Natural killer cell (primary cell): ENCODE measurements at regions not wholly inside any gene's neighbourhood (a gene's known extent, or its start where the extent isn't known, plus 50 kb on each side); places are given as distances from the start of the nearest gene placed in this dataset.

Experiments
- ATAC-seq, 3 donors: fragments of 150-1000 bp in 2 of 3; fragments of 200-7000 bp in 1 of 3; cut with Tn5 transposase; 1 replicate in 1 of 3; 2 replicates in 2 of 3; pipeline ENCODE4 v1.10.0; 2021; ENCODE audit warnings: mild to moderate bottlenecking in 2 of 3, moderate library complexity in 2 of 3
- DNase-seq, 2 donors: peaks; one replicate each; pipeline versions ENCODE4 v3.0.0 to v3.0.0-alpha.2; 2013 to 2021; ENCODE audit warnings: mixed read lengths in 1 of 2
- H3K27ac ChIP-seq: one replicate; pipeline ENCODE4 v1.5.1; 2013; ENCODE audit warnings: mild to moderate bottlenecking, low read length
- H3K27me3 ChIP-seq: one replicate; pipeline ENCODE4 v1.6.1; 2013; ENCODE audit warnings: low read length; ENCODE audit not compliant: control insufficient read depth, insufficient read depth
- H3K36me3 ChIP-seq: one replicate; pipeline ENCODE4 v1.6.1; 2013; ENCODE audit warnings: low read length; ENCODE audit not compliant: control insufficient read depth, insufficient read depth
- H3K4me1 ChIP-seq: one replicate; pipeline ENCODE4 v1.6.1; 2013; ENCODE audit warnings: low read length; ENCODE audit not compliant: control insufficient read depth, insufficient read depth
- H3K4me3 ChIP-seq: one replicate; pipeline ENCODE4 v1.5.1; 2013; ENCODE audit warnings: low read length
- H3K9me3 ChIP-seq: one replicate; pipeline ENCODE4 v1.6.1; 2013; ENCODE audit warnings: low read length; ENCODE audit not compliant: control insufficient read depth, insufficient read depth
- H3K27ac Mint-ChIP-seq, 2 donors: one replicate each; pipeline ENCODE4 v1.8.0; 2022; ENCODE audit warnings: mild to moderate bottlenecking in 2 of 2, mixed read lengths in 2 of 2, moderate library complexity in 1 of 2
- H3K27me3 Mint-ChIP-seq, 2 donors: one replicate each; pipeline ENCODE4 v1.8.0; 2022; ENCODE audit warnings: low read depth in 2 of 2, mixed read lengths in 2 of 2
- H3K36me3 Mint-ChIP-seq: one replicate; pipeline ENCODE4 v1.8.0; 2022; ENCODE audit warnings: mixed read lengths
- H3K4me1 Mint-ChIP-seq, 2 donors: one replicate each; pipeline ENCODE4 v1.8.0; 2022; ENCODE audit warnings: mixed read lengths in 2 of 2
- H3K4me3 Mint-ChIP-seq: one replicate; pipeline ENCODE4 v1.8.0; 2022; ENCODE audit warnings: mild to moderate bottlenecking, moderate library complexity, mixed read lengths
- H3K9me3 Mint-ChIP-seq, 2 donors: one replicate each; pipeline ENCODE4 v1.8.0; 2022; ENCODE audit warnings: mixed read lengths in 2 of 2
- CTCF ChIP-seq: fragments of 200-600 bp; IDR thresholded peaks from one replicate; pipeline ENCODE4 v1.8.0; 2022; ENCODE audit warnings: antibody characterized with exemption
- WGBS: methylation state at CpG from one replicate; pipeline ENCODE4 v1.1.7; 2013; ENCODE audit warnings: missing lambda C conversion rate; ENCODE audit not compliant: insufficient coverage; 5-methylcytosine and 5-hydroxymethylcytosine counted together
- intact Hi-C: fragments of 100-400 bp; cut with micrococcal nuclease; formaldehyde crosslinking; loops from one replicate; pipeline ENCODE4 v1.14.2; 2022

GRCh38 chr14:51446771-51447170, 204.9 kb upstream of the FRMD6 start:
- 72% methylated on average over 3 of the region's 3 CpGs for WGBS
- peaks cover 8 to 61% of the 10 kb centered on the region in 2 donors for H3K27me3 Mint-ChIP-seq
- no peak for ATAC-seq

GRCh38 chr14:51447411-51447810, 204.3 kb upstream of the FRMD6 start:
- intact Hi-C loops, result no loop called here
- WGBS, result 97% methylated on average over 4 of the region's 4 CpGs
- Mint-ChIP-seq H3K9me3 (no peaks in the 10 kb centered on the region), H3K27ac (no peak overlapping the region), H3K4me3 (no peak overlapping the region), H3K36me3 (no peaks in the 10 kb centered on the region), H3K27me3 (peaks cover 6 to 56% of the 10 kb centered on the region in 2 donors), H3K4me1 (no peaks in the 10 kb centered on the region)
- no peak for ATAC-seq
- DNase-seq, result no peak
- Histone ChIP-seq H3K4me1 (no peaks in the 10 kb centered on the region), H3K9me3 (no peaks in the 10 kb centered on the region), H3K27me3 (peaks cover 2% of the 10 kb centered on the region), H3K4me3 (no peak overlapping the region), H3K36me3 (no peaks in the 10 kb centered on the region), H3K27ac (no peak overlapping the region)
- TF ChIP-seq CTCF, result no peak

More at GRCh38 chr14:51446771-51447170, 204.9 kb upstream of the FRMD6 start:
- Mint-ChIP-seq H3K36me3 (no peaks in the 10 kb centered on the region), H3K4me3 (no peak overlapping the region), H3K27ac (no peak overlapping the region), H3K4me1 (no peaks in the 10 kb centered on the region), H3K9me3 (no peaks in the 10 kb centered on the region)
- no peak for DNase-seq
- no peak overlapping the region for H3K27ac ChIP-seq
- peaks cover 5% of the 10 kb centered on the region for H3K27me3 ChIP-seq
- no peaks in the 10 kb centered on the region for H3K9me3 ChIP-seq
- TF ChIP-seq CTCF, result no peak
- no peaks in the 10 kb centered on the region for H3K4me1 ChIP-seq
- H3K4me3 ChIP-seq, result no peak overlapping the region
- H3K36me3 ChIP-seq, result no peaks in the 10 kb centered on the region
- intact Hi-C loops, result no loop called here

GRCh38 chr14:51448831-51449670, 202.7 kb upstream of the FRMD6 start:
- peaks cover 6 to 41% of the 10 kb centered on the region in 2 donors for H3K27me3 Mint-ChIP-seq
- TF ChIP-seq CTCF, result no peak
- Histone ChIP-seq H3K27me3 (no peaks in the 10 kb centered on the region), H3K4me3 (no peak overlapping the region), H3K9me3 (no peaks in the 10 kb centered on the region), H3K4me1 (no peaks in the 10 kb centered on the region), H3K36me3 (no peaks in the 10 kb centered on the region), H3K27ac (no peak overlapping the region)
- no peaks in the 10 kb centered on the region for H3K4me1 Mint-ChIP-seq
- DNase-seq (no peak), ATAC-seq (no peak)
- H3K27ac Mint-ChIP-seq, result no peak overlapping the region
- no peak overlapping the region for H3K4me3 Mint-ChIP-seq
- no peaks in the 10 kb centered on the region for H3K36me3 Mint-ChIP-seq
- intact Hi-C loops, result no loop called here
- WGBS, result 90% methylated on average over 2 of the region's 2 CpGs
- H3K9me3 Mint-ChIP-seq, result no peaks in the 10 kb centered on the region

- no peaks in the 10 kb centered on the region for H3K27me3 ChIP-seq
- TF ChIP-seq CTCF, result no peak
- DNase-seq (no peak), ATAC-seq (no peak)
- Mint-ChIP-seq H3K36me3 (no peaks in the 10 kb centered on the region), H3K4me3 (no peak overlapping the region), H3K4me1 (no peaks in the 10 kb centered on the region), H3K27ac (no peak overlapping the region), H3K27me3 (peaks cover 7 to 41% of the 10 kb centered on the region in 2 donors), H3K9me3 (no peaks in the 10 kb centered on the region)
- no peak overlapping the region for H3K27ac ChIP-seq
- intact Hi-C loops, result no loop called here
- H3K36me3 ChIP-seq, result no peaks in the 10 kb centered on the region
- no peaks in the 10 kb centered on the region for H3K9me3 ChIP-seq
- no peak overlapping the region for H3K4me3 ChIP-seq
- no CpG with 5 or more reads among the region's 1 CpG for WGBS
- no peaks in the 10 kb centered on the region for H3K4me1 ChIP-seq
Observed at GRCh38 chr14:51449681-51450080, 202.0 kb upstream of the FRMD6 start.
